ENCODE measurements at regions not wholly inside any gene's neighbourhood (a gene's known extent, or its start where the extent isn't known, plus 50 kb on each side); places are given as distances from the start of the nearest gene placed in this dataset.

DNA sequence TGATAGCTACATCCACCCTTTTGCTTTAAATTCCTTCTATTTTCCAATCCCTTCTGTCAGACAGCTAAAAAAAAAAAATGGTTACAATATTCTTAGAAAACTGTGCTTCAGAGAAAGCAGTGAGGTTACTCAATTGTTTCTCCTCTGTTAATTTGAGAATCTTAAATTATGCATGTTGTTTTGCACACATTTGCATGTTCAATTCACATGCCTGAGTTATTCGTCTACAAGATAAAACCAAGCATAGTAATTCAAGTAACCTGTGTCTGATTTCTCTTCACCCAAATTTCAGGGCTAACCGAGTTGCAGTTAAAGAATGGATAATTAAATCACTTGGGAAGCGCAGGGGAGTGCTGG is 81.0 kb upstream of the MED13L start:
- Histone ChIP-seq H3K4me2 (ENCODE audit: low read depth, low read length) (peak overlapping the region; percentile 61), H4K20me1 (ENCODE audit: insufficient read depth, low read length) (no peaks in the 10 kb centered on the region), H3K4me3 (replicated peaks in 1 of 3; ENCODE audit: insufficient read depth in 1 of 3, low read depth in 2 of 3, low read length in 3 of 3) (peak overlapping the region in 1 of 3 experiments; percentile 23; a peak in 1 of 6 replicates), H3K9ac (ENCODE audit: insufficient read depth, low read depth, low read length) (0 out of 2 replicates have a peak overlapping the region, but pooled peaks have one; percentile 31), H3K36me3 (replicated peaks in 1 of 2; ENCODE audit: control insufficient read depth in 1 of 2, insufficient read depth in 2 of 2, low read length in 2 of 2) (no peaks in the 10 kb centered on the region), H3K79me2 (ENCODE audit: insufficient read depth, low read length) (no peaks in the 10 kb centered on the region), H2AFZ (ENCODE audit: low read length) (peak overlapping the region; percentile 71), H3K4me1 (ENCODE audit: insufficient read depth, low read length) (peaks cover 32% of the 10 kb centered on the region), H3K27me3 (ENCODE audit: control insufficient read depth in 1 of 2, insufficient read depth in 2 of 2, low read length in 2 of 2) (no peaks in the 10 kb centered on the region), H3K27ac (ENCODE audit: extremely low read length, insufficient read depth, low read length) (peak overlapping the region; percentile 55), H3K9me3 (ENCODE audit: low read length) (no peaks in the 10 kb centered on the region)
- TF ChIP-seq SPEN (CRISPR knock-in tag; IDR thresholded peaks at IDR 0.05; ENCODE audit: low read depth) (0 out of 2 replicates have a peak, but pooled peaks have one; percentile 6), ZNF335 (CRISPR knock-in tag; IDR thresholded peaks at IDR 0.05) (no peak)
- ATAC-seq: no peak
- DNase-seq (ENCODE audit: low spot score): no peak
- intact Hi-C loops (cut with micrococcal nuclease; ENCODE audit: unreplicated experiment): no loop called here
- 67% methylated on average over 3 of the region's 3 CpGs for WGBS (ENCODE audit: low lambda C conversion rate)
- in situ Hi-C loops (cut with HindIII; ENCODE audit: extremely low pct_ligation_motif_present, low pct_unique_long_range_greater_than_20kb): no loop called here
- no peak for FAIRE-seq
- no TSS peak for BruUV-seq (replicated peaks)
- ChIA-PET CTCF (ENCODE audit: low intra/inter-chr PET ratio, low total read pairs) (no interaction called here), POLR2A (no interaction called here)

DNA sequence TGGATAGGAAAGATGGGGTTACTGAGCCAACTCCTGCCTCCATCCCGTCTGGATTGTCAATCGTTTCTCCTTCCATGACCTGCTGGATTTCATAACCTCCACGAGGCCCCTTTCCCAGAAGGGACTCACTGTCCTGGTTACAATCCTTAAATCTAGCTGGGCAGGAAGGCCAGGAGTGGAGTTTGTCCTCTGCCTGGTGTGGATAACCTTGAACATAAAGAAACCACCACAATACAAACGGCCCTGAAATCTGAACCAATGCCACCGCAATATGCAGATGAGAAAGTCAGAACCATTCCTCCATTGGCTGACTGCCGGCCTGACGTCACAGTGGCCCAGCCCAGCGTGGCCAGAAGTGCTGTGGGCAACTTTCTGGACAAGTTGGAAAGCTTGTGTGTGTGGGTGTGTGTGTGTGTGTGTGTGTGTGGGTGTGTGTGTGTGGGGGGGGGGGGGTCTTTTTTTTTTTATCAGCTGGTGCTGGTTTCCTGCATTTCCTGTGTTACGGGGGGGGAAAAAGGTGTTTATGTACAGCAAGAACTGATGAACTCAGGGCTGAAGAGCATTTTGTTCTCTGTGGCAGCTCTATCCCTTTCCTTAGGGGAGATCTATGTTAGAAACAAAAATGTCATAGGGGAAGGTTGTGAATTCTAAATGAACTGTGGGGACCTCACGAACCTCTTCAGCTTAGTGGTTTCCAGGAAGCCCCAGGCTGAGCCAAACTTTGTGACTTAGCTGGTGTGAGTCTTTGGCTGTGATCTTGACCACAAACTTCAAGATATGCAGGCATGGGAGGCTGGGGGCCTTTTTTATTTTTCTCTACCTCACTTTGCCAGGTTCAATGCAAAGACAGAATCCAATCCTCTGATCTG is 81.6 kb upstream of the MED13L start:
- CTCF ChIA-PET (ENCODE audit: low intra/inter-chr PET ratio, low total read pairs): no interaction called here
- Histone ChIP-seq H2AFZ (ENCODE audit: low read length) (peak overlapping the region; percentile 71), H3K9me3 (ENCODE audit: low read length) (no peaks in the 10 kb centered on the region), H3K79me2 (ENCODE audit: insufficient read depth, low read length) (no peaks in the 10 kb centered on the region), H3K4me3 (replicated peaks in 1 of 3; ENCODE audit: insufficient read depth in 1 of 3, low read depth in 2 of 3, low read length in 3 of 3) (peak overlapping the region in 2 of 3 experiments; percentile 34 to 43; a peak in 4 of 6 replicates), H3K36me3 (replicated peaks in 1 of 2; ENCODE audit: control insufficient read depth in 1 of 2, insufficient read depth in 2 of 2, low read length in 2 of 2) (no peaks in the 10 kb centered on the region), H3K9ac (ENCODE audit: insufficient read depth, low read depth, low read length) (peak overlapping the region; percentile 55; the same call in 1 of the 2 replicates), H3K27me3 (ENCODE audit: control insufficient read depth in 1 of 2, insufficient read depth in 2 of 2, low read length in 2 of 2) (no peaks in the 10 kb centered on the region), H3K27ac (ENCODE audit: extremely low read length, insufficient read depth, low read length) (peak overlapping the region; percentile 78), H3K4me2 (ENCODE audit: low read depth, low read length) (peak overlapping the region; percentile 61), H3K4me1 (ENCODE audit: insufficient read depth, low read length) (peaks cover 26% of the 10 kb centered on the region), H4K20me1 (ENCODE audit: insufficient read depth, low read length) (no peaks in the 10 kb centered on the region)
- ATAC-seq: peak; percentile 98
- no TSS peak for BruUV-seq (replicated peaks)
- peak; percentile 92 for DNase-seq (ENCODE audit: low spot score)
- POLR2A ChIA-PET: no interaction called here
- FAIRE-seq: peak; percentile 97
- intact Hi-C loops (cut with micrococcal nuclease; ENCODE audit: unreplicated experiment) (no loop called here), in situ Hi-C loops (cut with HindIII; ENCODE audit: extremely low pct_ligation_motif_present, low pct_unique_long_range_greater_than_20kb) (no loop called here)
- WGBS (ENCODE audit: low lambda C conversion rate): 1% methylated on average over 10 of the region's 10 CpGs
- peak; percentile 59; the same call in 1 of the 2 replicates for TF ChIP-seq RFXAP (CRISPR knock-in tag; IDR thresholded peaks at IDR 0.05; ENCODE audit: borderline replicate concordance)
- peak; percentile 18; the same call in 1 of the 2 replicates for TF ChIP-seq MAZ (IDR thresholded peaks at IDR 0.05; ENCODE audit: borderline replicate concordance, low read depth, low read length)
- TF ChIP-seq MAZ (CRISPR knock-in tag; IDR thresholded peaks at IDR 0.05; ENCODE audit: low read depth): no peak
- TF ChIP-seq MED1 (CRISPR knock-in tag; IDR thresholded peaks at IDR 0.05): peak; percentile 43; the same call in 1 of the 2 replicates
- TF ChIP-seq RXRB (CRISPR knock-in tag; IDR thresholded peaks at IDR 0.05; ENCODE audit: borderline replicate concordance): peak; percentile 55
- TF ChIP-seq NFYC (CRISPR knock-in tag; IDR thresholded peaks at IDR 0.05): peak; percentile 77
- TF ChIP-seq, protein P1, sequence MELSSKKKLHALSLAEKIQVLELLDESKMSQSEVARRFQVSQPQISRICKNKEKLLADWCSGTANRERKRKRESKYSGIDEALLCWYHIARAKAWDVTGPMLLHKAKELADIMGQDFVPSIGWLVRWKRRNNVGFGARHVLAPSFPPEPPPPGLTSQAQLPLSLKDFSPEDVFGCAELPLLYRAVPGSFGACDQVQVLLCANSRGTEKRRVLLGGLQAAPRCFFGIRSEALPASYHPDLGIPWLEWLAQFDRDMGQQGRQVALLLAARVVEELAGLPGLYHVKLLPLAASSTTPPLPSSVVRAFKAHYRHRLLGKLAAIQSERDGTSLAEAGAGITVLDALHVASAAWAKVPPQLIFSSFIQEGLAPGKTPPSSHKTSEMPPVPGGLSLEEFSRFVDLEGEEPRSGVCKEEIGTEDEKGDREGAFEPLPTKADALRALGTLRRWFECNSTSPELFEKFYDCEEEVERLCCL (CRISPR knock-in tag; IDR thresholded peaks at IDR 0.05; ENCODE audit: borderline replicate concordance): no peak
- peak; percentile 14; the same call in 1 of the 2 replicates for TF ChIP-seq ZNF614 (CRISPR knock-in tag; IDR thresholded peaks at IDR 0.05; ENCODE audit: borderline replicate concordance)
- TF ChIP-seq CBFB (CRISPR knock-in tag; IDR thresholded peaks at IDR 0.05): no peak
- TF ChIP-seq CBX5 (CRISPR knock-in tag; IDR thresholded peaks at IDR 0.05; ENCODE audit: borderline replicate concordance): peak; percentile 58; the same call in 1 of the 2 replicates
- TF ChIP-seq FLYWCH1 (CRISPR knock-in tag; IDR thresholded peaks at IDR 0.05): no peak
- no peak for TF ChIP-seq ATF7 (IDR thresholded peaks at IDR 0.05)
- 0 out of 2 replicates have a peak, but pooled peaks have one; percentile 20 for TF ChIP-seq ATF7 (CRISPR knock-in tag; IDR thresholded peaks at IDR 0.05)
- no peak for TF ChIP-seq ARHGAP35 (CRISPR knock-in tag; IDR thresholded peaks at IDR 0.05; ENCODE audit: borderline replicate concordance)
